Hepatocyte (in vitro differentiated cells): ENCODE measurements at regions not wholly inside any gene's neighbourhood (a gene's known extent, or its start where the extent isn't known, plus 50 kb on each side); places are given as distances from the start of the nearest gene placed in this dataset.

Experiments
- DNase-seq: peaks from one replicate; pipeline ENCODE4 v3.0.0-alpha.2; 2016; ENCODE audit warnings: low spot score
- H2AFZ ChIP-seq: fragments of 200-600 bp; sonication (generic); 2 replicates; pipeline ENCODE4 v1.6.0; 2016; ENCODE audit warnings: antibody characterized with exemption, mild to moderate bottlenecking
- H3K27ac ChIP-seq: fragments of 200-600 bp; sonication (generic); 2 replicates; pipeline ENCODE4 v1.5.1; 2016; ENCODE audit warnings: mild to moderate bottlenecking
- H3K27me3 ChIP-seq: fragments of 200-600 bp; sonication (generic); 2 replicates; pipeline ENCODE4 v1.6.1; 2016
- H3K36me3 ChIP-seq: fragments of 200-600 bp; sonication (generic); replicated peaks from 2 replicates; pipeline ENCODE4 v1.5.1; 2016; ENCODE audit warnings: low read depth; ENCODE audit not compliant: insufficient read depth
- H3K4me1 ChIP-seq: fragments of 200-600 bp; sonication (generic); 2 replicates; pipeline ENCODE4 v1.5.1; 2016; ENCODE audit warnings: mild to moderate bottlenecking, moderate library complexity; ENCODE audit not compliant: insufficient read depth
- H3K4me2 ChIP-seq: fragments of 200-600 bp; sonication (generic); 2 replicates; pipeline ENCODE4 v1.6.0; 2016
- H3K4me3 ChIP-seq: fragments of 200-600 bp; sonication (generic); 2 replicates; pipeline ENCODE4 v1.5.1; 2016; ENCODE audit warnings: mild to moderate bottlenecking
- H3K79me2 ChIP-seq: fragments of 200-600 bp; sonication (generic); 2 replicates; pipeline ENCODE4 v1.6.0; 2017; ENCODE audit warnings: mild to moderate bottlenecking
- H3K9me2 ChIP-seq: fragments of 200-600 bp; sonication (generic); replicated peaks from 2 replicates; pipeline ENCODE4 v1.6.0; 2017; ENCODE audit warnings: mild to moderate bottlenecking; ENCODE audit not compliant: insufficient read depth
- H3K9me3 ChIP-seq: fragments of 200-600 bp; sonication (generic); 2 replicates; pipeline ENCODE4 v1.5.1; 2016; ENCODE audit warnings: low read depth, mild to moderate bottlenecking
- H4K20me1 ChIP-seq: fragments of 200-600 bp; sonication (generic); 2 replicates; pipeline ENCODE4 v1.6.0; 2016; ENCODE audit warnings: mild to moderate bottlenecking; ENCODE audit not compliant: insufficient read depth, poor library complexity, severe bottlenecking
- EZH2 ChIP-seq: fragments of 200-600 bp; sonication (generic); IDR thresholded peaks from 2 replicates; pipeline ENCODE4 v1.6.1; 2016; ENCODE audit warnings: antibody characterized with exemption, mild to moderate bottlenecking, borderline replicate concordance
- EZH2phosphoT487 ChIP-seq: fragments of 200-600 bp; sonication (generic); IDR thresholded peaks from one replicate; pipeline ENCODE4 v1.6.1; 2018; ENCODE audit warnings: antibody characterized with exemption, mild to moderate bottlenecking, low read depth, moderate library complexity; ENCODE audit not compliant: unreplicated experiment, severe bottlenecking
- WGBS: methylation state at CpG from one replicate; pipeline ENCODE4 v1.1.6; 2016; ENCODE audit warnings: low lambda C conversion rate; ENCODE audit errors: missing lambda C conversion rate; 5-methylcytosine and 5-hydroxymethylcytosine counted together
- TF ChIP-seq, protein P1 (sequence below): fragments of 200-600 bp; sonication (generic); IDR thresholded peaks from 2 replicates; pipeline ENCODE4 v1.5.1; 2016; ENCODE audit warnings: antibody characterized with exemption, mild to moderate bottlenecking; ENCODE audit not compliant: poor library complexity

DNA sequence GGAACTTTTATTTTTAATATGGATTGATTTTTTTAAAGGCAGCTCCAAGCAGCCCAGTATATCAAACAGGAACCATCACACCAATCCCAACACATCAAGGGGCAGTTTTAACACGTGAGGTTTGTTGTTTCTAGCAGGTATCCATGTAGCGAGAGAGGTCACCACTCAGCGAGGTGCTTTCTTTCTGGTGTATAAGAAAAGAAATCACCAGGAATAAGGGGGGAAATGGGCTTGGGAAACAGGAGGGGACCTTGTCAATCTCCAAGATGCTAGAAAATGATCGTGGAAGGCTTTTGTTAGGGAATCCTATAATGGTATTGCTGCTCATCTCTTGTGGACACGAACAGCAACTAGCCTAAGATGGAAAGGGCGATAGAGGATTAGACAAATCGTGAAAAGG is 402.9 kb upstream of the ATP11B start:
- Histone ChIP-seq H4K20me1 (no peaks in the 10 kb centered on the region), H3K9me3 (no peaks in the 10 kb centered on the region), H3K4me1 (no peaks in the 10 kb centered on the region), H3K27me3 (no peaks in the 10 kb centered on the region), H3K9me2 (no peaks in the 10 kb centered on the region), H3K4me3 (no peak overlapping the region), H3K79me2 (no peaks in the 10 kb centered on the region), H2AFZ (no peak overlapping the region), H3K27ac (no peak overlapping the region), H3K36me3 (no peaks in the 10 kb centered on the region), H3K4me2 (no peak overlapping the region)
- WGBS: 78% methylated on average over 7 of the region's 7 CpGs
- DNase-seq: no peak
- TF ChIP-seq EZH2phosphoT487: no peak
- TF ChIP-seq EZH2: no peak
- TF ChIP-seq, protein P1, sequence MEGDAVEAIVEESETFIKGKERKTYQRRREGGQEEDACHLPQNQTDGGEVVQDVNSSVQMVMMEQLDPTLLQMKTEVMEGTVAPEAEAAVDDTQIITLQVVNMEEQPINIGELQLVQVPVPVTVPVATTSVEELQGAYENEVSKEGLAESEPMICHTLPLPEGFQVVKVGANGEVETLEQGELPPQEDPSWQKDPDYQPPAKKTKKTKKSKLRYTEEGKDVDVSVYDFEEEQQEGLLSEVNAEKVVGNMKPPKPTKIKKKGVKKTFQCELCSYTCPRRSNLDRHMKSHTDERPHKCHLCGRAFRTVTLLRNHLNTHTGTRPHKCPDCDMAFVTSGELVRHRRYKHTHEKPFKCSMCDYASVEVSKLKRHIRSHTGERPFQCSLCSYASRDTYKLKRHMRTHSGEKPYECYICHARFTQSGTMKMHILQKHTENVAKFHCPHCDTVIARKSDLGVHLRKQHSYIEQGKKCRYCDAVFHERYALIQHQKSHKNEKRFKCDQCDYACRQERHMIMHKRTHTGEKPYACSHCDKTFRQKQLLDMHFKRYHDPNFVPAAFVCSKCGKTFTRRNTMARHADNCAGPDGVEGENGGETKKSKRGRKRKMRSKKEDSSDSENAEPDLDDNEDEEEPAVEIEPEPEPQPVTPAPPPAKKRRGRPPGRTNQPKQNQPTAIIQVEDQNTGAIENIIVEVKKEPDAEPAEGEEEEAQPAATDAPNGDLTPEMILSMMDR: no peak

DNA sequence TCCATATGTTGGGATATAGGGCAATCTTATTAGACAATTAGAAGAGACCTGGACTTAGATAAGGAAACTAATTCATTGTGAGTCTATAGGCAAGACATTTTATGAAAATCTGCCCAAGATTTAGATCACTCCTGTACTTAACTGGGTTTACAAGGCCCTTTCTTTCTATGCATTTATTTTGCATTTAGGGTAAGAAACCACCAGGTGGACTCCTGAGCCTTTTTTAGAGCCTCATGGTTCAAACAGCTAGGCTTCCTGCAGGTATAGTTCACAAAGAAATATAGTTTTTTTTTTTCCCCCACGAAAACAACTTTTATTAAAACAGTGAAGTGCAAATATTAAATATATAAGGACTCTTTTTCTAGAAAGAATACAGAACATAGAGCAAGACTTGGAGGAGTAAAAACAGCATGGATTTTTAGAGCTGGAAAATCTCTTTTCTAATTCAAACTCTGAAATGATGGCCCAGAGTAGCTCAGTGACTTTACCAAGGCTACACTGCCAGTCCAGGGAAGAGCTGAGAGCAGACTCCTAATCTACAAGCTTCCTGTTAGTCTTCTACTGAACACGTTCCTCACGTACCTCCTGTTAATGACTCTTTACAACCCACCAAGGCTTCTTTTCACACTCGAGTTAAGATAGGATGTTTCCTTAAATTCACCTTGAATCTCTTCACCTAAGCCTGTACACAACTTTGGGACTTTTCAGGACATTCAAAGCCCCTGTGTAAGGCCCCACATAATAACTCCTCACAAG is 400.9 kb upstream of the ATP11B start:
- TF ChIP-seq, protein P1: no peak
- TF ChIP-seq EZH2phosphoT487: no peak
- TF ChIP-seq EZH2: no peak
- 46% methylated on average over 4 of the region's 4 CpGs for WGBS
- H2AFZ ChIP-seq: no peak overlapping the region

DNA sequence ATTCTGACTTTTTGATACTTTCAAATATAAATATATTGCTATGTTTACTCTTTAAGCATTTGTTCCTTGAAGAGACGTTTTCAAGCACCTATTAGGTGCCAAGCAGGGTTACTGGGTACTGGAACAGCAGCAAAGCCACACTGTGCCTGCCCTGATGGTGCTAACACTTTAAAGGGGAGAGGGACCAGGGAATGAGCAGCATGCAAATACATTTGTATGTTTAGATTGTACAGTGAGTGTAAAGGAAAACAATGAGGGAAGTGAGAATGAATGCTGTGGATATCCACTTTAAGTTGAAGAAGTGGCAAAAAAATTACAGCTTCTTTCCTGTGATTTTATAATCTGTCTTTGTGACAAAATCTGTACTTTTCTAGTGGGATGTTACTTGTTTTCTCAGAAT is 400.2 kb upstream of the ATP11B start:
- no peak for DNase-seq
- Histone ChIP-seq H3K36me3 (no peaks in the 10 kb centered on the region), H3K4me1 (no peaks in the 10 kb centered on the region), H3K79me2 (no peaks in the 10 kb centered on the region), H3K9me2 (no peaks in the 10 kb centered on the region), H3K27me3 (no peaks in the 10 kb centered on the region), H3K4me2 (no peak overlapping the region), H3K9me3 (no peaks in the 10 kb centered on the region), H2AFZ (no peak overlapping the region), H3K27ac (no peak overlapping the region), H4K20me1 (no peaks in the 10 kb centered on the region), H3K4me3 (no peak overlapping the region)
- no peak for TF ChIP-seq EZH2
- TF ChIP-seq EZH2phosphoT487: no peak
- TF ChIP-seq, protein P1: no peak
- WGBS: 79% methylated on average over 1 of the region's 1 CpG

More for the DNA sequence above, 400.9 kb upstream of the ATP11B start:
- H3K79me2 ChIP-seq: no peaks in the 10 kb centered on the region
- H3K4me2 ChIP-seq: no peak overlapping the region
- no peaks in the 10 kb centered on the region for H3K27me3 ChIP-seq
- no peak for DNase-seq
- no peaks in the 10 kb centered on the region for H3K9me3 ChIP-seq
- no peak overlapping the region for H3K4me3 ChIP-seq
- no peaks in the 10 kb centered on the region for H3K4me1 ChIP-seq
- no peaks in the 10 kb centered on the region for H4K20me1 ChIP-seq
- no peak overlapping the region for H3K27ac ChIP-seq
- H3K9me2 ChIP-seq: no peaks in the 10 kb centered on the region
- no peaks in the 10 kb centered on the region for H3K36me3 ChIP-seq
